ENCODE measurements at regions not wholly inside any gene's neighbourhood (a gene's known extent, or its start where the extent isn't known, plus 50 kb on each side); places are given as distances from the start of the nearest gene placed in this dataset.

DNA sequence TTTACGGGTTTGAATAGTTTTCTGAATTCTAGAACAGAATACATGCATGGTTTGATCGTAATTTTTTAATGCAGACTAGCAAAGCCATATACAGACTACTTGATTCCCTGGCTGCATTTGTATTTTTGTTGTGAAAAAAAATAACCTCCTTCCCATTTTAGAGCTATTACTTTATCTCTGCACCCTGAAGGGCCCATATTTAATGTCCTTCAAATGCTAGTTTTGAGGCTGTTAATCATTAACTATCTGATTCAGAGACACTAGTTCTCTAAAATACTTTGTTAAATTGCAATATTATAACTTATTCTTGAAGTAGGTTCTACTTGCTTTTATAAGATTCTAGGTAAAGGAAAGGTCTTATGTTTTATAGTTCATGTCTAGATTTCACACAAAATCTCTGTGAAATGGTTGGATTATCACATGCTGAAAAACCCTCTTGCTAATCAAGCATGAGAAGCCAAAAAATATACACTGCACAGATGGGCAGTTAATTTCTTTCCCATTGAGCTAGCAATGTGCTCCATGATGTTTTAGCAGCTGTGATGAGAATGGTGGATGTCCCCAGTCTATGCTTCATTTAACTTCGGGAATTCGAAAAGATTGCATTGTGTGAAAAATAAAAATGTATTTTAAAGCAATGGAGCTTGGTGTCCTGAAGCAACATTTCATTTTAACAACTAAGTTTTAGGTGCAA, 634.0 kb upstream of the BCHE start:
- FAIRE-seq: no peak
- no peak for TF ChIP-seq TAF1 (IDR thresholded peaks at IDR 0.05; ENCODE audit: low read depth, low read length)
- TF ChIP-seq SPI1 (IDR thresholded peaks at IDR 0.05; ENCODE audit: low read depth, low read length): no peak
- no peak for TF ChIP-seq POLR2A (IDR thresholded peaks at IDR 0.05; ENCODE audit: low read depth, low read length)
- no peak for TF ChIP-seq PAX5 (IDR thresholded peaks at IDR 0.05; ENCODE audit: insufficient read depth, low read length, severe bottlenecking)
- no peak for TF ChIP-seq POU2F2 (IDR thresholded peaks at IDR 0.05; ENCODE audit: low read depth, low read length)
- DNase-seq (ENCODE audit: insufficient read length, low spot score): no peak

GRCh38 chr3:166462891-166463470, 625.8 kb upstream of the BCHE start:
- DNase-seq (ENCODE audit: insufficient read length, low spot score) (no peak), FAIRE-seq (no peak)
- TF ChIP-seq SPI1 (IDR thresholded peaks at IDR 0.05; ENCODE audit: low read depth, low read length) (no peak), POLR2A (IDR thresholded peaks at IDR 0.05; ENCODE audit: low read depth, low read length) (no peak)

DNA sequence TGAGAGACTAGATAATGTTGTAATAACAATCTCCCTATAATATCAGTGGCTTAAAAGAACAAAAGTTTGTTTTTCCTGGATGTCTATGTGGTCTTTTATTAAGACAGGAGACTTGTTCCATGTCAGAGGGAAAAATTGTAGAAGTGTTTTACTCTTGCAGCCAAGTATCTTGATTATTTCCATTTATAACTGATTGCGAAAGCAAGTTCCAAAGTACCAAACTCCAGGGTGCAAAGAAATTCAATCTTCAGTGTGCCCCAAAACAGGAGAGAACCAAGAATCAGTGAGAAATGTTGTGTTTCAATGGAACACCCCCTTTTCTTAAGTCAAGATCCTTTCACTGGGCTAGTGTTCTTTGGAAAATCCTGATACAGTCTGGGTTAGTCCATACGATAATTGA, 624.4 kb upstream of the BCHE start:
- TF ChIP-seq PAX5 (IDR thresholded peaks at IDR 0.05; ENCODE audit: insufficient read depth, low read length, severe bottlenecking) (no peak), POU2F2 (IDR thresholded peaks at IDR 0.05; ENCODE audit: low read depth, low read length) (no peak), POLR2A (IDR thresholded peaks at IDR 0.05; ENCODE audit: low read depth, low read length) (no peak), TAF1 (IDR thresholded peaks at IDR 0.05; ENCODE audit: low read depth, low read length) (no peak), SPI1 (IDR thresholded peaks at IDR 0.05; ENCODE audit: low read depth, low read length) (no peak), POLR2AphosphoS5 (IDR thresholded peaks at IDR 0.05; ENCODE audit: low read depth, low read length) (no peak)
- no peak for FAIRE-seq
- no peak for DNase-seq (ENCODE audit: insufficient read length, low spot score)

DNA sequence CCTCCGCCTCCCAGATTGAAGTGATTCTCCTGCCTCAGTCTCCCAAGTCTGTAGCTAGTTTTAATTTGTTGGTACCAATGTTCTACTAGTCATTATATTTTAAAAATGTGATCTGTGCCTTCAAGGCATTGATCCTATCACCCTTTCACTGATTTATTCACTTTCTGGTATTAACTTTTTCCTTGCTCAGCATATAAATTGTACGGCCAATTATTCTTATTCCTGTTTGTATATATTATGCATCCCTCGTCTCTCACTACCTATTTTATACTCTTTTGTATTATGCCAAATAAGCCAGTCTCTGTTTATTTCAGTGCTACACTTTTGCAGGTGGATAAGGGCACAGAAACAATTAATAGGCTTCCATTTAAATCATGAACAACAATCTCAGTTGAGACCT, 620.2 kb upstream of the BCHE start:
- FAIRE-seq (no peak), DNase-seq (ENCODE audit: insufficient read length, low spot score) (no peak)
- TF ChIP-seq PAX5 (IDR thresholded peaks at IDR 0.05; ENCODE audit: insufficient read depth, low read length, severe bottlenecking) (no peak), POLR2AphosphoS5 (IDR thresholded peaks at IDR 0.05; ENCODE audit: low read depth, low read length) (no peak), POLR2A (IDR thresholded peaks at IDR 0.05; ENCODE audit: low read depth, low read length) (no peak), SPI1 (IDR thresholded peaks at IDR 0.05; ENCODE audit: low read depth, low read length) (no peak), POU2F2 (IDR thresholded peaks at IDR 0.05; ENCODE audit: low read depth, low read length) (no peak), TAF1 (IDR thresholded peaks at IDR 0.05; ENCODE audit: low read depth, low read length) (no peak)

- no peak for FAIRE-seq
- no peak for DNase-seq (ENCODE audit: insufficient read length, low spot score)
- no peak for TF ChIP-seq PAX5 (IDR thresholded peaks at IDR 0.05; ENCODE audit: insufficient read depth, low read length, severe bottlenecking)
- TF ChIP-seq POU2F2 (IDR thresholded peaks at IDR 0.05; ENCODE audit: low read depth, low read length): no peak
- no peak for TF ChIP-seq SPI1 (IDR thresholded peaks at IDR 0.05; ENCODE audit: low read depth, low read length)
These were observed 619.1 kb upstream of the BCHE start for GRCh38 chr3:166456286-166456685.

DNA sequence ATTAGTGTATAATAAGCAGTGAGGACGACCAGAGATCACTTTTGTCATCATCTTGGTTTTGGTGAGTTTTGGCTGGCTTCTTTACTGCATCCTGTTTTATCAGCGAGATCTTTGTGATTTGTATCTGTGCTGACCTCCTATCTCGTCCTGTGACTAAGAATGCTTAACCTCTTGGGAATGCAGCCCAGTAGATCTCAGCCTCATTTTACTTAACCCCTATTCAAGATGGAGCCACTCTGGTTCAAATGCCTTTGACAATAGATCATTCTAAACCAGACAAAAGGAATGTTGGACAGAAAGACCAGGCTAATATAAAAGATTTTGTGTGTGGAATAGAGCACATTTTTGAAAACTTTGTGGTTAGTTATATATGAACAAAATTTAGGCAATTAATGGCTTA, 618.5 kb upstream of the BCHE start:
- FAIRE-seq (no peak), DNase-seq (ENCODE audit: insufficient read length, low spot score) (no peak)
- no peak for TF ChIP-seq POU2F2 (IDR thresholded peaks at IDR 0.05; ENCODE audit: low read depth, low read length)
- TF ChIP-seq PAX5 (IDR thresholded peaks at IDR 0.05; ENCODE audit: insufficient read depth, low read length, severe bottlenecking): no peak

- TF ChIP-seq POLR2AphosphoS5 (IDR thresholded peaks at IDR 0.05; ENCODE audit: low read depth, low read length) (no peak), SPI1 (IDR thresholded peaks at IDR 0.05; ENCODE audit: low read depth, low read length) (no peak), TAF1 (IDR thresholded peaks at IDR 0.05; ENCODE audit: low read depth, low read length) (no peak), POU2F2 (IDR thresholded peaks at IDR 0.05; ENCODE audit: low read depth, low read length) (no peak), POLR2A (IDR thresholded peaks at IDR 0.05; ENCODE audit: low read depth, low read length) (no peak), PAX5 (IDR thresholded peaks at IDR 0.05; ENCODE audit: insufficient read depth, low read length, severe bottlenecking) (no peak)
- DNase-seq (ENCODE audit: insufficient read length, low spot score): no peak
- no peak for FAIRE-seq
These were observed 616.3 kb upstream of the BCHE start for GRCh38 chr3:166453478-166453877.

DNA sequence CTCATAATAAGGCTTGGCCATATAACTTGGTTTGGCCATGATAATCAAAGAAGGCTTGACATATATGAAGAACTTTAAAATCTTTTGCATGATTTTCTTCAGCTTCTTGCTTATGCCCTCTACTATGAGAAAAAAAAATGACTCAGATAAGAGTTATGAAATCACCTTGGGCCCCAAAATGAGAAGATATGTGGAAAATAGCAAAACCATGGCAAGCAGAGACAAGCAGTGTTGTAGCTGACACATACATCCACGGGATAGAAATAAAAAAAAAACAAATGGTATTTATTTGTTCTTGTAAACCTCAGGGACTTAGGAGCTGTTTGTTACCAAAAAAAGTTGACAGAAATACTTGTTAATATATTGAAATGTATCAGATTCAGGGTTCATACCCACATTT, 614.8 kb upstream of the BCHE start:
- FAIRE-seq: no peak
- DNase-seq (ENCODE audit: insufficient read length, low spot score): no peak
- TF ChIP-seq POU2F2 (IDR thresholded peaks at IDR 0.05; ENCODE audit: low read depth, low read length) (no peak), SPI1 (IDR thresholded peaks at IDR 0.05; ENCODE audit: low read depth, low read length) (no peak), POLR2A (IDR thresholded peaks at IDR 0.05; ENCODE audit: low read depth, low read length) (no peak), TAF1 (IDR thresholded peaks at IDR 0.05; ENCODE audit: low read depth, low read length) (no peak), POLR2AphosphoS5 (IDR thresholded peaks at IDR 0.05; ENCODE audit: low read depth, low read length) (no peak), PAX5 (IDR thresholded peaks at IDR 0.05; ENCODE audit: insufficient read depth, low read length, severe bottlenecking) (no peak)

DNA sequence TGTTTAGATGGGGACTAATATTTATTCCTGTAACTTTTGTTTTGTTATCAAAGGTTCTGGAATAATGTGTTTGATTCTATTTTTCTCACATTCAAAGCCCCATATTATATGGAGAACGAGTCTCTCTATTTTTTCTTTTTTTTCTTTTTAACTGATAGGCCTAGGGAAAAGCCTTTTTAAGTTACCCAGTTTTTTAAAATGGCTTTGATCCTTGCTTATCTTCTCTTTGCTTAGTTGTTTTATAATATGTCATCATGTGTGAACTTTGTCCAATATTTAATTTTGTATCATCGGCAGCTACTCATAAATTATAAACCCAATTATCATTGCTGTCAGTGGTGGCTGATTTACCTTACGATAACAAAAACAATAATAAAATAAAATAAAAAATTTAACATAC, 610.3 kb upstream of the BCHE start:
- FAIRE-seq: no peak
- TF ChIP-seq POLR2A (IDR thresholded peaks at IDR 0.05; ENCODE audit: low read depth, low read length) (no peak), POU2F2 (IDR thresholded peaks at IDR 0.05; ENCODE audit: low read depth, low read length) (no peak), TAF1 (IDR thresholded peaks at IDR 0.05; ENCODE audit: low read depth, low read length) (no peak), PAX5 (IDR thresholded peaks at IDR 0.05; ENCODE audit: insufficient read depth, low read length, severe bottlenecking) (no peak), POLR2AphosphoS5 (IDR thresholded peaks at IDR 0.05; ENCODE audit: low read depth, low read length) (no peak), SPI1 (IDR thresholded peaks at IDR 0.05; ENCODE audit: low read depth, low read length) (no peak)
- DNase-seq (ENCODE audit: insufficient read length, low spot score): no peak

DNA sequence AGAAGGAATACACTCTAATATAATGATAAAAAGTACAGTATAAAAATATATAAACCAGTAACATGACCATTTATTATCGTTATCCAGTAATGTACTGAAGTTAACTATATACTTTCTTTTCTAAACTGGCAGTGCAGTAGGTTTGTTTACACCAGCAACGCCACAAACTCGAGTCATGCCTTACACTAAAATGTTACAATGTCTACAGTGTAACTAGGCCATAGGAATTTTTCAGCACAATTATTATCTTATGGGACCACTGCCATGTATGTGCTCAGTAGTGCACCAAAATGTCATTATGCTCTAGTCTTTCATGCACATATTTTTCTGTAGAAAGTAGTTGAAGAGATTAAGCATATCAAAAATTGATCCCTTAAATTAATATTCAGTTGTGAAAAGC, 609.8 kb upstream of the BCHE start:
- DNase-seq (ENCODE audit: insufficient read length, low spot score) (no peak), FAIRE-seq (no peak)
- no peak for TF ChIP-seq PAX5 (IDR thresholded peaks at IDR 0.05; ENCODE audit: insufficient read depth, low read length, severe bottlenecking)
- no peak for TF ChIP-seq SPI1 (IDR thresholded peaks at IDR 0.05; ENCODE audit: low read depth, low read length)
- no peak for TF ChIP-seq POLR2A (IDR thresholded peaks at IDR 0.05; ENCODE audit: low read depth, low read length)
- TF ChIP-seq TAF1 (IDR thresholded peaks at IDR 0.05; ENCODE audit: low read depth, low read length): no peak
